HG03060 (cell line): ENCODE measurements at regions not wholly inside any gene's neighbourhood (a gene's known extent, or its start where the extent isn't known, plus 50 kb on each side); places are given as distances from the start of the nearest gene placed in this dataset.

ENCODE experiments used
- ATAC-seq: cut with Tn5 transposase; IDR thresholded peaks from one replicate; pipeline ENCODE4 v1.9.1; 2021; ENCODE audit warnings: low read depth, moderate number of reproducible peaks; ENCODE audit not compliant: unreplicated experiment

DNA sequence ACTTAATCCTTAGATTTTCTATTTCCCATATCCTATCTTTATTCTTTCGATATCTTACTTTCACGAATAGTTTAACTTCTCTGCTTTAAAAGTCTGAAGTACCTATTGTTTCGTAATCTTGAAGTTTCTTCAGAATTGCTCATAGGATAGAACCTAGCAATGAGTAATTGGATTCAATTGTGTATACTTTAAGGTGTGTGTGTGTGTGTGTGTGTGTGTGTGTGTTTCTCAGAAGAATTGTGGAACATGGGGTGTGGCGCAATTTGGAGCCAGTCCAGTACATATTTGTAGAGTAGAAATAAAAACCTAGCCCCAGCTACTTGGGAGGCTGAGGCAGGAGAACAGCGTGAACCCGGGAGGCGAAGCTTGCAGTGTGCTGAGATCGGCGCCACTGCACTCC, 897.6 kb downstream of the BCL11A start:
- no peak for ATAC-seq

DNA sequence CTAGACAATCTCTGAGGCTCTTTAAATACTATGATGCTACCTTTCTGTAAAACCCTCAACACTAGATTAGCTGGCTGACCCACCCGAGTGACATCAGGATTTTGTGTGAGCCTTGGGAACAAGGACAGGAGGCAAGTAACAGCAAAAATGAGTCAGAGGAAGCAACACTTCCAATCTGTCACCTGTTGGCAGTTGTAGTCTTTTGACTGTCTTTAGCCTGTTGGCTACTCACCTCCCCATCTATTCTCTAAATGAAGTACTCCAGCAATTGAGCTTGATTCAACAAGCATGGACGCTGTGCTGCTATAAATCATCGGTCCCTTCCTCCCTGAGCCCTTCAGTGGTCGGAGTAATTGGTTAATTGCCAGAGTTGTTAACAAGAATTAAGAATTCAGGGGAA, 898.7 kb downstream of the BCL11A start:
- ATAC-seq: no peak

DNA sequence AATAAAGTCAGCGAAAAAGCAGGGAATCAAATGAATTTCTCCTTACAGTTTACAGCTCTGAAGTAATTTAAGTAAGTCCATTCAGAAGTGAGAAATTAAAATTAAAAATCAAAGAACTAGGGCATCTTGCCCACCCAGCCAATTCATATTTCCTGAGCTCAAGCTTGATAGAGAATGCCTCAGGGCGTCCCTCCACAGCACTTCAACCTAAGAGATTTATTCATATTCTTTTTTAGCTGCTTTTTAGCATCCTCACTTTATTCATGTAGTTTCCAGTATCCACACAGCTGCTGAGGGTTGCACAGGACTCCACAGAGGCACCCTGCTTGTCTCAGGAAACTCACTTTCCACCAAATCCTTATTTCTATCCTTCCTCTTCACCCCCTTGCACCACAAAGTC, 900.3 kb downstream of the BCL11A start:
- ATAC-seq: no peak

- no peak for ATAC-seq
Measured at GRCh38 chr2:59630789-59631188, 922.7 kb downstream of the BCL11A start.

- no peak for ATAC-seq
Measured at GRCh38 chr2:59627599-59627998, 925.9 kb downstream of the BCL11A start.

- no peak for ATAC-seq
Measured at GRCh38 chr2:59622599-59623308, 930.7 kb downstream of the BCL11A start.

- ATAC-seq: no peak
Measured at GRCh38 chr2:59604123-59604522, 949.3 kb downstream of the BCL11A start.

DNA sequence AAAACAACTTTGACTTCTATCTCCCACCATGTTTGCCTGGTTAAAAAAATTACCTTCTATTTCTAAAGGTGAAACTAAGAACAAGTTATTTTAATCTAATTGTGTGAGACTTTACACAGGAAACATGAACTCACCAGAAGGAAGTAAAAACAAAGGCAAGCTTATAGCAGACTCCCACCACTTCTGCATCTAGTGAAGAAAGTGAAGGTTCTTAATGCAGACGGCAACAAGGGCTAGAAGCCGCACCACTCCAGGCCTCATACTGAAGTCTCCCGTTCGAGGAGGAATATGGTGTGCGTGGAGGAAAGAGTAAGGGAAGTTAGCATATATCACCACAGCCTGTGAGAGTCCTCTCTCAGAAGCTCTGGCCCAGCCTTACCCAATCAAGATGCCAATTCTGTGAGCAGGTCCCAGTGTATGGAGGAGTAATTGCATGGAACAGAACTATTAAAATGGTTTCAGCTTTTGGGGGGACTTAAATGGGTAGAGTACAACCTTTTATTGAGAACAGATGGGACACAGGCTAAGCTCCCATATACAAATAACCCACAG, 958.7 kb downstream of the BCL11A start:
- no peak for ATAC-seq

DNA sequence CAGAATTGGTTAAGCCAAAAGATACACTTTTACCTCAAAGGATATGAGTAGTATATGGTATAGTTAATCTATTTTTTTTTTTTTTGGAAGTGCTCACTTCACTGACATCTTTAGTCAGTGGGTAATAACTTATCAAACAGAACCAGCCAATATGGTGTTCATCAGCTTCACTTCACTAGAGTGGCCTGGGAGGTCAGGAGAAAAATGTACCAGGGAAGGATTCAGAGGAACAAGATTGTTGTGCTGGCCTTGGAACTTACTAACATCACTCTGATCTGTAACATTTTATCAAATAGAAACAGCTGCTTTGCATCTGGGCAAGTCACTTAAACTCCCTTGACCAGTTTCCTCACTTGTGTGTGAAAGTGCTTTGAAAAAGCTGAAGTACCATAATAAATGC, 962.7 kb downstream of the BCL11A start:
- no peak for ATAC-seq

DNA sequence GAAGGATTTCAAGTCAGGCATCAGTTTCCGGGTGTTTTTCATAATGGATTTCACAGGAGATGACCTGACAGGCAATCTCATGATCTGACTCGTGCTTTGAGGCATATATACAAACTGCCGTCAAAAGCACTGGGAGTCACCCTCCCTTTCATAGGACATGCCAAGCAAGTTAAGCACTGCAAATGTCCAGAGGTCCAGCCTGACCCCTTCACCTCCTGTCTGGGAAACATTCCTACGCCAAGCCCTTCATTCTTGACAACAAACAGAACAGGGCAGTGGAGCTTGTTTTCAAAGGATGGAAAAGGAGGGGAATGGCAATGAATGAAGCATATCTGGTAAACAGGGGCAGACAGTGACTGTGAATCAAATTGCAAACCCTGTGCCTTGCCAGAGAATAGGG, 963.6 kb downstream of the BCL11A start:
- ATAC-seq: no peak

DNA sequence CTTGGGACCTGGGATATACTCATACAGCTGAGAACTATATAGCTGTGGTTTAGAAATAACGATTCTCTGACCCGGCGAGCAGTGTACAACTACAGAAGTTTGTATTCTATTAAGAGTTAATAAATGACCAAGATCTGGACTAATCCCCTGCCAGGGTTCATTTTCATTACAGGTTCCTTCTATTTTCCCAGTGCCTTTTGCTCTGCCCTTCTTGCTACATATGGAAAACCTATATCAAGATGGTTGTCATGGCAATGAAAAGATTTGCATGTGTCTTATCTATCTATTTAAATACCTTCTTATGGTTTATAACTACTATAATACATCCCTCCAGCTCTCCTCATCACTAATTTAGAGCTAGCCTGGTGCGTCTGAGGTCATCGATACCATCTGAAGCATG, 965.2 kb downstream of the BCL11A start:
- ATAC-seq: no peak

DNA sequence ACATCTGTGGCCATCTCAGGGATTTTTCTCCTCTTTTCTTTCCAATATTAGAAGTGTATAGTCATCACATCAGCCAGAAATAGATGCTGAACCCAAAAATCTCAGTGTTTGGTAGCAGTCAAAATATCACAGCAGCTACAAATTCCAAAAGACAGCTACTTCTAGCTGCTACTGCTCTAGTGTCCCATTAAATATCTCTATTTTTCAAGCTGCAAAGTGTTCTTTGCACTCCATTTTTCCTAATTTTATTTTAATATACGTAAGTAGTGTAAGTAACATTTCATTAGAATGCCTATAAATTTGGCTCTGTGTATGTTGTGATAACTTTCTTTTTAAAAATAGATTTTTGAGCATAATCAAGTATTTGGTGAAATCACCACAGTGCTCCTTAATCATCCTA, 967.3 kb downstream of the BCL11A start:
- ATAC-seq: no peak

GRCh38 chr2:59585655-59586054, 967.8 kb downstream of the BCL11A start:
- ATAC-seq: no peak

DNA sequence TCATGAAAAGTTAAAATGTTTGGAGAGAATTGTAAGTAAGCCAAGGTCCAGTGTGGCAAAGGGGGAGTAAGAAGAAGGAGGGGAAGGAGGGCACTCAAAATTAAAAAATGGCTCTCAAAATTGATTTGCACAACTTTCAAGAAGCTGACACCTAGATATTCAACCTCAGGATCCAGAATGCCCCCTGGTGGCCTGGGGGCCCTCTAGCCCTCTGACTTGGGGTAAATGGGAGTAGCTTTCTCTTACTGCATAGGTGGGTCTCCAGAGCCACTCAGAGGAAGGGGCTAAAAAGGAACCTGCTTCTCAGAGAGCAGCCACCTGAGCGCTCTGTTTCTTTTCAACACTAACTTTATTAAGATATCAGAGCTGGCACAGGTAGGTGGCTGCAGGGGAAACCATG, 968.5 kb downstream of the BCL11A start:
- no peak for ATAC-seq

DNA sequence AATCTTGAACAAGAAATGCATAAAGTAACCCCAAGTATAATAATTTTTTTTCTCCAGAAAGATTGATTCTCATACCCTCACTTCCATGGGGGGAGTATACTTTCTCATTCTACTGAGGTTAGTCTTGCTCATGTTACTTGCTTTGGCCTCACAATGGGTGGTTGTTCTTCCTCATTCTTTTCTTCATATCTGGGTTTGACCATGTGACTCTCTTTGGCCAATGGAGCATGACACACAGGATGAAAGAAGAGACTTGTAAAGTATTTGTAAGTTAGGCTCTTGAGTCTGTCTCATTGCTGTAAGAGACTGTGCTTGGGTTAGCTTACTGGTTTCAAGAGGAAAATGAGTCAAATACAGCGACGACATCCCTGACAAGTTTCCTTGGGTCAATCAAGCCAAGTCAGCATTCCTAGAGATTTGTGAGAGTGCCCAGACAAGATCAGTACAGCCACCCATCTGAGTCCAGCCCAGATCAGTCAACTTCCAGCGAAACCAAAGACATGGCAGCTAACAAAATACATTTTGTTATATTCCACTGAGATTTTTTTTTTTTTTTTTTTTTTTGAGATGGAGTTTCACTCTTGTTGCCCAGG, 970.2 kb downstream of the BCL11A start:
- ATAC-seq: no peak

GRCh38 chr2:59578349-59578748, 975.1 kb downstream of the BCL11A start:
- no peak for ATAC-seq

DNA sequence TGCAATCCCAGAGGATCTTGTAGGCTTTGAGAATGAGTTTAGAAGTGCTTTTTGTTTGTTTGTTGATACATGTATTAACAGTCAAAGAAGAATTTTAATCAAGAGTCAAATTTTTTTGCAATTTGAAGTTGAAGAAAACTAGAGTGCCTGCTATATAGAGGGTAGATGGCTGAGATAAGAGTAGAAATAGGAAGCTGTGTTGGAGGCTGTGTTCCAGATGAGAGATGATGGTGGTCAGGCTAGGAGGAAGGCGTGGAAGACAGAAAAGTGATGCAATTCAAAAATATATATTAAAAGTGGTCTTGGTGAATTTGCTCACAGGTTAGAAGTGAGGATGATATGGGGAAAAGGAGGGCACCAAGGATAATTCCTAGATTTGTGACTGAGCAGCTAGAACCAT, 978.3 kb downstream of the BCL11A start:
- no peak for ATAC-seq

DNA sequence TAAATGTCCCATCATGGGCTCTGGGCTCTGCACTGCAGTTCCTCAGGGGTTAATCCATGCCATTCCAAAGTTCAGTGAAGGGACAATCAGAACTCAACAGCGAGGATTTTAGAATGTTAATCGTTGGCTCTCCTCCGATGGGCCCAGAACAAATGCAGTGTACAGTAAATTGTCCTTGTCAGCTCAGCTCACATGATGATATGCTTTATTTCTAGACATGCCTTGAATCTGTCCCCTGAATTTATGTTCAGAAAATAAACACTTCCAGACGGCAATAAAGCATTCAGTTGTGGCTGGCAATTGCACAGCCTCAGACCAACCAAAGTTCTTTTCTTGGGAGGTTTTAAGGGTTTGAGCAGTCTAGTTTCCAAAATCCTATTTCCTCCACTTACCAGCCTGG, 981.2 kb downstream of the BCL11A start:
- ATAC-seq: no peak

DNA sequence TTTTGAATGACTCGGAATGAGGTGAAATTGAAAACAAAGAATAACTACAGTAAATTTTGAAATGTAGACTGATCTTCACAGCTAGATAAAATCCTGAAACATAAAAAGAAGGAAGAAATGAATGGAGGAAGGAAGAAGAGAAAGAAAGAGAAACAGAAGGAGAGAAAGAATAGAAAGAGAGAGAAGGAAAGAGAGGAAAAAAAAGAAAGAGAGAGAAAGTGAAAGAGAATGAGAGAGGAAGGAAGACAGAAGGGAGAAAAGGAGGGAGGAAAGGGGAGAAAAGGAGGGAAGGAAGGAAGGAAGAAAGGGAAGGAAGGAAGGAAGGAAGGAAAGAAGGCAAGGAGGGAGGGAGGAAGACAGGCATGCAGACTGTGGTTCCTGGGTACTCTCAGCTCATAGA, 982.6 kb downstream of the BCL11A start:
- no peak for ATAC-seq

DNA sequence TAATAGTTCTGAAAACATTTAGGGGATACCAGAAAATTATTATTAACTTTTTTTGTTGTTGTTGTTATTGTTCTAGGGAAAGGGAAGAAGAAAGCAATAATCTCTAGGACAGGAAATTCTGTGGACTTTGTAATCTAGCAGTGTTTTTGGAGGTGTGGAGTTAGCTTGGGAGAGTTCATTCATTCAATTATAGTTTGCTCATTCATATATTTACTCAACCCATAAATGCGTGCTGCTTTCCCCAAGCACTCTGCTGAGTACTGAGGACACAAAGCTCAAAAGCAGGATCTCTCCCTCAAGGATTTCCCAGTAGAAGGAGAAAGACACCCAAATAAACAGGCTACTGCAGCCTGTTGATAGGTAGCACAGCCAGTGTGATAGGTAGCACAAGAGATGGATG, 984.3 kb downstream of the BCL11A start:
- ATAC-seq: no peak

DNA sequence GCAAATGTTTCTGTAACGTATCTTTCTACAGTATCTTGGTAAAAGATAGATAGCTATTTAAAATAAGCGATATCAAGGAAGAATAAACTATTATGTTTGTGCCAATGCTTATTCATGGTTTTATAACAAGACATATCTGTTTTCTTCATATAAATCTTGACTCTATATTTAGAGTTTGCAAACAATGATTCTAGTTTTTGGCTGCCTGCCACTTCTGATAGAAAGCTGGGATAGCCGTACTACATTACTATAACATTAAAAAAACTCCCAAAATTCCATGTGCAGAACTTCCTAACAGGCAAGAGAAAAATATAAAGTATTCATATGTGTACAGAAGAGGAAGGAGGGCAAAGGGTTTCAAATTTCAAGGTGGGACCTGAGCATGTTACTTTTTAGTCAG, 985.0 kb downstream of the BCL11A start:
- no peak for ATAC-seq

GRCh38 chr2:59567151-59567550, 986.3 kb downstream of the BCL11A start:
- ATAC-seq: no peak
